Neural cell (in vitro differentiated cells): ENCODE measurements at regions not wholly inside any gene's neighbourhood (a gene's known extent, or its start where the extent isn't known, plus 50 kb on each side); places are given as distances from the start of the nearest gene placed in this dataset.
"Not testable (repeated sequence)": the region's sequence is repeated elsewhere in the genome, so short reads cannot be mapped to it uniquely, and the experiment has no call there.

Experiments
- H2AFZ ChIP-seq: fragments of 200-600, 300-800 bp; sonication (generic), shearing (Covaris generic); 2 replicates; pipeline ENCODE4 v1.6.0; 2014; ENCODE audit warnings: low read depth, mild to moderate bottlenecking, antibody characterized with exemption, low read length, moderate library complexity
- H3F3A ChIP-seq: fragments of 200-600 bp; shearing (Covaris generic); 2 replicates; pipeline ENCODE4 v1.6.1; 2016; ENCODE audit warnings: mild to moderate bottlenecking, moderate library complexity, mixed read lengths, antibody characterized with exemption, low read length; ENCODE audit not compliant: insufficient read depth, poor library complexity, severe bottlenecking
- H3K27ac ChIP-seq: fragments of 200-600, 300-800 bp; sonication (generic), shearing (Covaris generic); 2 replicates; pipeline ENCODE4 v1.5.1; 2014; ENCODE audit warnings: mild to moderate bottlenecking, low read length, moderate library complexity
- H3K27me3 ChIP-seq: fragments of 300-800, 200-600 bp; sonication (generic), shearing (Covaris generic); 2 replicates; pipeline ENCODE4 v1.6.0; 2014; ENCODE audit warnings: mild to moderate bottlenecking, low read depth, low read length, moderate library complexity; ENCODE audit not compliant: insufficient read depth
- H3K36me3 ChIP-seq: fragments of 300-800, 200-600 bp; sonication (generic), shearing (Covaris generic); 2 replicates; pipeline ENCODE4 v1.5.1; 2014; ENCODE audit warnings: mild to moderate bottlenecking, antibody characterized with exemption, low read length, moderate library complexity; ENCODE audit not compliant: insufficient read depth
- H3K4me2 ChIP-seq: fragments of 300-800, 200-600 bp; sonication (generic), shearing (Covaris generic); 2 replicates; pipeline ENCODE4 v1.6.0; 2014; ENCODE audit warnings: mild to moderate bottlenecking, low read length
- H3K4me3 ChIP-seq: fragments of 300-800, 200-600 bp; sonication (generic), shearing (Covaris generic); 2 replicates; pipeline ENCODE4 v1.5.1; 2014; ENCODE audit warnings: mild to moderate bottlenecking, low read length, moderate library complexity
- H3K79me2 ChIP-seq: fragments of 200-600 bp; shearing (Covaris generic); replicated peaks from 2 replicates; pipeline ENCODE4 v1.6.0; 2014; ENCODE audit warnings: mild to moderate bottlenecking, low read length, moderate library complexity; ENCODE audit not compliant: insufficient read depth
- H3K9ac ChIP-seq: fragments of 300-800, 200-600 bp; sonication (generic), shearing (Covaris generic); 2 replicates; pipeline ENCODE4 v1.6.1; 2016; ENCODE audit warnings: mild to moderate bottlenecking, low read length, mixed read lengths
- H3K9me2 ChIP-seq: fragments of 200-600 bp; shearing (Covaris generic); 2 replicates; pipeline ENCODE4 v1.6.1; 2016; ENCODE audit warnings: mild to moderate bottlenecking, low read length, mixed read lengths; ENCODE audit not compliant: insufficient read depth
- H3K9me3 ChIP-seq: fragments of 200-600, 300-800 bp; sonication (generic), shearing (Covaris generic); 2 replicates; pipeline ENCODE4 v1.6.1; 2016; ENCODE audit warnings: mild to moderate bottlenecking, mixed run types, low read length, moderate library complexity, mixed read lengths
- H4K20me1 ChIP-seq: fragments of 200-600 bp; shearing (Covaris generic); 2 replicates; pipeline ENCODE4 v1.6.1; 2016; ENCODE audit warnings: mild to moderate bottlenecking, mixed run types; ENCODE audit not compliant: insufficient read depth
- EP300 ChIP-seq: fragments of 450-650 bp; conservative IDR thresholded peaks from 2 replicates; pipeline ENCODE4 v1.6.1; 2014; ENCODE audit warnings: antibody characterized with exemption, mild to moderate bottlenecking, moderate library complexity; ENCODE audit not compliant: poor library complexity, severe bottlenecking
- EZH2 ChIP-seq: fragments of 200-600, 300-800 bp; shearing (Covaris generic), sonication (generic); IDR thresholded peaks from 2 replicates; pipeline ENCODE4 v1.6.1; 2014; ENCODE audit warnings: antibody characterized with exemption, low read length, borderline replicate concordance, mild to moderate bottlenecking; ENCODE audit not compliant: insufficient read depth, poor library complexity, severe bottlenecking
- MXI1 ChIP-seq: fragments of 450-650 bp; conservative IDR thresholded peaks from 2 replicates; pipeline ENCODE4 v1.6.1; 2014; ENCODE audit warnings: antibody characterized with exemption, mild to moderate bottlenecking; ENCODE audit not compliant: poor library complexity, severe bottlenecking
- POLR2AphosphoS5 ChIP-seq: IDR thresholded peaks from 2 replicates; pipeline ENCODE4 v1.6.1; 2012
- RAD21 ChIP-seq: fragments of 450-650 bp; conservative IDR thresholded peaks from 2 replicates; pipeline ENCODE4 v1.6.1; 2014; ENCODE audit warnings: antibody characterized with exemption, mild to moderate bottlenecking, moderate library complexity
- SMC3 ChIP-seq: fragments of 450-650 bp; conservative IDR thresholded peaks from 2 replicates; pipeline ENCODE4 v1.6.1; 2014; ENCODE audit warnings: antibody characterized with exemption, mild to moderate bottlenecking, moderate library complexity; ENCODE audit not compliant: poor library complexity
- TAF1 ChIP-seq: IDR thresholded peaks from 2 replicates; pipeline ENCODE4 v1.6.1; 2012; ENCODE audit warnings: low read depth
- TF ChIP-seq, protein P1 (sequence below): IDR thresholded peaks from 2 replicates; pipeline ENCODE4 v1.6.1; 2012; ENCODE audit warnings: borderline replicate concordance
- TF ChIP-seq, protein P2 (sequence below): fragments of 450-650 bp; IDR thresholded peaks from 2 replicates; pipeline ENCODE4 v1.5.1; 2014; ENCODE audit warnings: antibody characterized with exemption, mild to moderate bottlenecking, moderate library complexity; ENCODE audit not compliant: poor library complexity, severe bottlenecking

DNA sequence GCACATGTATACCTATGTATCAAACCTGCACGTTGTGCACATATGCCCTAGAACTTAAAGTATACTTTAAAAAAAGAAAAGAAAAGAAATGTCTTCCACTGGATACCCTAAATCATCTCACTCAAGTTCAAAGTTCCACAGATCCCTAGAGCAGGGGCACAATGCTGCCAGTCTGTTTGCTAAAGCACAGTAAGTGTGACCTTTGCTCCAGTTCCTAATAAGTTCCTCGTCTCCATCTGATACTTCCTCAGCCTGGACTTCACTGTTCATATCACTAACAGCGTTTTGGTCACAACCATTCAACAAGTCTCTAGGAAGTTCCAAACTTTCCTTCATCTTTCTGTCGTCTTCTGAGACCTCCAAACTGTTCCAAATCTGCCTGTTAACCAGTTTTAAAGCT lies 118.3 kb downstream of the BMP4 start:
- Histone ChIP-seq H4K20me1 (no peaks in the 10 kb centered on the region), H3K4me3 (no peak overlapping the region), H3K9me2 (no peaks in the 10 kb centered on the region), H3K27me3 (no peaks in the 10 kb centered on the region), H3K79me2 (no peaks in the 10 kb centered on the region), H3K27ac (no peak overlapping the region), H3K9me3 (no peaks in the 10 kb centered on the region), H2AFZ (no peak overlapping the region), H3K4me2 (no peak overlapping the region), H3K9ac (no peak overlapping the region), H3K36me3 (no peaks in the 10 kb centered on the region), H3F3A (no peaks in the 10 kb centered on the region)
- TF ChIP-seq TAF1 = no peak
- TF ChIP-seq, protein P1, sequence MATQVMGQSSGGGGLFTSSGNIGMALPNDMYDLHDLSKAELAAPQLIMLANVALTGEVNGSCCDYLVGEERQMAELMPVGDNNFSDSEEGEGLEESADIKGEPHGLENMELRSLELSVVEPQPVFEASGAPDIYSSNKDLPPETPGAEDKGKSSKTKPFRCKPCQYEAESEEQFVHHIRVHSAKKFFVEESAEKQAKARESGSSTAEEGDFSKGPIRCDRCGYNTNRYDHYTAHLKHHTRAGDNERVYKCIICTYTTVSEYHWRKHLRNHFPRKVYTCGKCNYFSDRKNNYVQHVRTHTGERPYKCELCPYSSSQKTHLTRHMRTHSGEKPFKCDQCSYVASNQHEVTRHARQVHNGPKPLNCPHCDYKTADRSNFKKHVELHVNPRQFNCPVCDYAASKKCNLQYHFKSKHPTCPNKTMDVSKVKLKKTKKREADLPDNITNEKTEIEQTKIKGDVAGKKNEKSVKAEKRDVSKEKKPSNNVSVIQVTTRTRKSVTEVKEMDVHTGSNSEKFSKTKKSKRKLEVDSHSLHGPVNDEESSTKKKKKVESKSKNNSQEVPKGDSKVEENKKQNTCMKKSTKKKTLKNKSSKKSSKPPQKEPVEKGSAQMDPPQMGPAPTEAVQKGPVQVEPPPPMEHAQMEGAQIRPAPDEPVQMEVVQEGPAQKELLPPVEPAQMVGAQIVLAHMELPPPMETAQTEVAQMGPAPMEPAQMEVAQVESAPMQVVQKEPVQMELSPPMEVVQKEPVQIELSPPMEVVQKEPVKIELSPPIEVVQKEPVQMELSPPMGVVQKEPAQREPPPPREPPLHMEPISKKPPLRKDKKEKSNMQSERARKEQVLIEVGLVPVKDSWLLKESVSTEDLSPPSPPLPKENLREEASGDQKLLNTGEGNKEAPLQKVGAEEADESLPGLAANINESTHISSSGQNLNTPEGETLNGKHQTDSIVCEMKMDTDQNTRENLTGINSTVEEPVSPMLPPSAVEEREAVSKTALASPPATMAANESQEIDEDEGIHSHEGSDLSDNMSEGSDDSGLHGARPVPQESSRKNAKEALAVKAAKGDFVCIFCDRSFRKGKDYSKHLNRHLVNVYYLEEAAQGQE = no peak
- TF ChIP-seq EP300 = no peak
- no peak for TF ChIP-seq RAD21
- TF ChIP-seq, protein P2, sequence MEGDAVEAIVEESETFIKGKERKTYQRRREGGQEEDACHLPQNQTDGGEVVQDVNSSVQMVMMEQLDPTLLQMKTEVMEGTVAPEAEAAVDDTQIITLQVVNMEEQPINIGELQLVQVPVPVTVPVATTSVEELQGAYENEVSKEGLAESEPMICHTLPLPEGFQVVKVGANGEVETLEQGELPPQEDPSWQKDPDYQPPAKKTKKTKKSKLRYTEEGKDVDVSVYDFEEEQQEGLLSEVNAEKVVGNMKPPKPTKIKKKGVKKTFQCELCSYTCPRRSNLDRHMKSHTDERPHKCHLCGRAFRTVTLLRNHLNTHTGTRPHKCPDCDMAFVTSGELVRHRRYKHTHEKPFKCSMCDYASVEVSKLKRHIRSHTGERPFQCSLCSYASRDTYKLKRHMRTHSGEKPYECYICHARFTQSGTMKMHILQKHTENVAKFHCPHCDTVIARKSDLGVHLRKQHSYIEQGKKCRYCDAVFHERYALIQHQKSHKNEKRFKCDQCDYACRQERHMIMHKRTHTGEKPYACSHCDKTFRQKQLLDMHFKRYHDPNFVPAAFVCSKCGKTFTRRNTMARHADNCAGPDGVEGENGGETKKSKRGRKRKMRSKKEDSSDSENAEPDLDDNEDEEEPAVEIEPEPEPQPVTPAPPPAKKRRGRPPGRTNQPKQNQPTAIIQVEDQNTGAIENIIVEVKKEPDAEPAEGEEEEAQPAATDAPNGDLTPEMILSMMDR = no peak
- TF ChIP-seq SMC3 = no peak
- TF ChIP-seq MXI1 = no peak
- TF ChIP-seq POLR2AphosphoS5 = no peak
- TF ChIP-seq EZH2 = no peak

GRCh38 chr14:53837656-53838055 lies 119.0 kb downstream of the BMP4 start:
- not testable (repeated sequence) for H3K79me2 ChIP-seq, H3K9me3 ChIP-seq, H3K9me2 ChIP-seq, H3F3A ChIP-seq, H3K27ac ChIP-seq, H3K4me3 ChIP-seq, H3K27me3 ChIP-seq, H4K20me1 ChIP-seq, H2AFZ ChIP-seq, H3K4me2 ChIP-seq, H3K36me3 ChIP-seq, H3K9ac ChIP-seq

- Histone ChIP-seq H3K4me3 (no peak overlapping the region), H3K27ac (no peak overlapping the region), H3K36me3 (no peaks in the 10 kb centered on the region), H4K20me1 (no peaks in the 10 kb centered on the region), H3F3A (no peaks in the 10 kb centered on the region), H3K4me2 (no peak overlapping the region), H3K9me2 (no peaks in the 10 kb centered on the region), H3K9me3 (no peaks in the 10 kb centered on the region), H3K79me2 (no peaks in the 10 kb centered on the region), H3K9ac (no peak overlapping the region), H3K27me3 (no peaks in the 10 kb centered on the region), H2AFZ (no peak overlapping the region)
- TF ChIP-seq MXI1 (no peak), EZH2 (no peak), EP300 (no peak)
- TF ChIP-seq, protein P2 = no peak
These were observed 120.1 kb downstream of the BMP4 start for GRCh38 chr14:53836551-53836950.
